ENCODE measurements at regions not wholly inside any gene's neighbourhood (a gene's known extent, or its start where the extent isn't known, plus 50 kb on each side); places are given as distances from the start of the nearest gene placed in this dataset.

DNA sequence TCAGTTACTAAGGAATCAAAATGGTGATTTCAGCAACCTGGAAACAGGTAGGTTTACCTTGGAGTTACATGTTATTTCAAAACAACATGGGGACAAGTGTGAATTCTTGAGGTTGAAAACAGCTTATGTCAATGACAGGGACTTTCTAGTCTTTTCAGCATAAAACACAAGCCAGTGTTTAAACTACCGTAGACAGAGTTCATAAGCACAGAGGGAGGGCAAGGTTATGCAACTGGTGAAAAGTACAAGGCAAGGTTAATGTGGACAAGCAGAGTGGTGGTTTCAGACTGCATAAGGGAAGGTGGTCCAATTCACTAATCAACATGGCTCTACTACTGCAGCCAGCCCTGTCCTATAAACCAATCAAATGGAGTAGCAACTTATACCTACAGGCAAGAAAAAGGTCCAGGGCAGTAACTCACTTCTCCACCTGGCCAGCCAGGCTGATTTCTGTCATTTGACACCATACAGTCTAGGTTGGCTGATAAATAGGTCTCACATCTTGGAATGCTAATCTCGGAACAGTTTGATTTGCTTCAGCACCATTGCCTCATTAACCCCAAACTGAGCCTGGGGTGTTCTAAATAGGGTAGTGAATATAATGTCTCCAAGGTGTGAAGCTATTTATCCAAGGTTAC is 250.3 kb upstream of the PROX1 start:
- TF ChIP-seq, protein P1, sequence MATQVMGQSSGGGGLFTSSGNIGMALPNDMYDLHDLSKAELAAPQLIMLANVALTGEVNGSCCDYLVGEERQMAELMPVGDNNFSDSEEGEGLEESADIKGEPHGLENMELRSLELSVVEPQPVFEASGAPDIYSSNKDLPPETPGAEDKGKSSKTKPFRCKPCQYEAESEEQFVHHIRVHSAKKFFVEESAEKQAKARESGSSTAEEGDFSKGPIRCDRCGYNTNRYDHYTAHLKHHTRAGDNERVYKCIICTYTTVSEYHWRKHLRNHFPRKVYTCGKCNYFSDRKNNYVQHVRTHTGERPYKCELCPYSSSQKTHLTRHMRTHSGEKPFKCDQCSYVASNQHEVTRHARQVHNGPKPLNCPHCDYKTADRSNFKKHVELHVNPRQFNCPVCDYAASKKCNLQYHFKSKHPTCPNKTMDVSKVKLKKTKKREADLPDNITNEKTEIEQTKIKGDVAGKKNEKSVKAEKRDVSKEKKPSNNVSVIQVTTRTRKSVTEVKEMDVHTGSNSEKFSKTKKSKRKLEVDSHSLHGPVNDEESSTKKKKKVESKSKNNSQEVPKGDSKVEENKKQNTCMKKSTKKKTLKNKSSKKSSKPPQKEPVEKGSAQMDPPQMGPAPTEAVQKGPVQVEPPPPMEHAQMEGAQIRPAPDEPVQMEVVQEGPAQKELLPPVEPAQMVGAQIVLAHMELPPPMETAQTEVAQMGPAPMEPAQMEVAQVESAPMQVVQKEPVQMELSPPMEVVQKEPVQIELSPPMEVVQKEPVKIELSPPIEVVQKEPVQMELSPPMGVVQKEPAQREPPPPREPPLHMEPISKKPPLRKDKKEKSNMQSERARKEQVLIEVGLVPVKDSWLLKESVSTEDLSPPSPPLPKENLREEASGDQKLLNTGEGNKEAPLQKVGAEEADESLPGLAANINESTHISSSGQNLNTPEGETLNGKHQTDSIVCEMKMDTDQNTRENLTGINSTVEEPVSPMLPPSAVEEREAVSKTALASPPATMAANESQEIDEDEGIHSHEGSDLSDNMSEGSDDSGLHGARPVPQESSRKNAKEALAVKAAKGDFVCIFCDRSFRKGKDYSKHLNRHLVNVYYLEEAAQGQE (IDR thresholded peaks at IDR 0.05; ENCODE audit: low read depth): no peak
- TF ChIP-seq TCF12 (IDR thresholded peaks at IDR 0.05; ENCODE audit: low read depth) (no peak), RAD21 (IDR thresholded peaks at IDR 0.05; ENCODE audit: low read depth) (no peak), NFIC (IDR thresholded peaks at IDR 0.05) (no peak), CREB1 (IDR thresholded peaks at IDR 0.05; ENCODE audit: low read depth) (no peak), TAF1 (IDR thresholded peaks at IDR 0.05; ENCODE audit: low read depth) (no peak), ZBTB7A (IDR thresholded peaks at IDR 0.05; ENCODE audit: low read depth) (no peak), YY1 (IDR thresholded peaks at IDR 0.05; ENCODE audit: low read depth) (no peak), FOXM1 (IDR thresholded peaks at IDR 0.05; ENCODE audit: borderline replicate concordance, low read depth) (no peak), EP300 (IDR thresholded peaks at IDR 0.05; ENCODE audit: borderline replicate concordance) (no peak), EGR1 (IDR thresholded peaks at IDR 0.05) (no peak), CEBPB (IDR thresholded peaks at IDR 0.05) (no peak), TEAD4 (IDR thresholded peaks at IDR 0.05) (no peak)
- TF ChIP-seq, protein P2, sequence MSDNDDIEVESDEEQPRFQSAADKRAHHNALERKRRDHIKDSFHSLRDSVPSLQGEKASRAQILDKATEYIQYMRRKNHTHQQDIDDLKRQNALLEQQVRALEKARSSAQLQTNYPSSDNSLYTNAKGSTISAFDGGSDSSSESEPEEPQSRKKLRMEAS (IDR thresholded peaks at IDR 0.05): no peak
- TF ChIP-seq, protein P3, sequence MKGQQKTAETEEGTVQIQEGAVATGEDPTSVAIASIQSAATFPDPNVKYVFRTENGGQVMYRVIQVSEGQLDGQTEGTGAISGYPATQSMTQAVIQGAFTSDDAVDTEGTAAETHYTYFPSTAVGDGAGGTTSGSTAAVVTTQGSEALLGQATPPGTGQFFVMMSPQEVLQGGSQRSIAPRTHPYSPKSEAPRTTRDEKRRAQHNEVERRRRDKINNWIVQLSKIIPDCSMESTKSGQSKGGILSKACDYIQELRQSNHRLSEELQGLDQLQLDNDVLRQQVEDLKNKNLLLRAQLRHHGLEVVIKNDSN (IDR thresholded peaks at IDR 0.05): no peak

DNA sequence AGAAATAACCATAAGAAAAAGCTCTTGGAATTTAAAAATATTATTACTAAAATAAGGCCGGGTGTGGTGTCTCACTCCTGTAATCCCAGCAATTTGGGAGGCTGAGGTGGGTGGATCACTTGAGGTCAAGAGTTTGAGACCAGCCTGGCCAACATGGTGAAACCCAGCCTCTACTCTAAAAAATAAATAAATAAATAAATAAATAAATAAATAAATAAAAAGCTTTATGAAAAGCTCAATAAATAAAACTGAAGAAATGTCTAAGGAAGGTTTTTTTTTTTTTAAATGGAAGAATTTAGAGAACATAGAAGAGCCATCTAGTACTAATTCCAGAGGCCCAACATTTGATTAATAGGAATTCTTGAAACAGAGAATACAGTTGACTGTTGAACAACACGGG is 249.1 kb upstream of the PROX1 start:
- TF ChIP-seq TAF1 (IDR thresholded peaks at IDR 0.05; ENCODE audit: low read depth) (no peak), TCF12 (IDR thresholded peaks at IDR 0.05; ENCODE audit: low read depth) (no peak), YY1 (IDR thresholded peaks at IDR 0.05; ENCODE audit: low read depth) (no peak)
- TF ChIP-seq, protein P1 (IDR thresholded peaks at IDR 0.05; ENCODE audit: low read depth): no peak

DNA sequence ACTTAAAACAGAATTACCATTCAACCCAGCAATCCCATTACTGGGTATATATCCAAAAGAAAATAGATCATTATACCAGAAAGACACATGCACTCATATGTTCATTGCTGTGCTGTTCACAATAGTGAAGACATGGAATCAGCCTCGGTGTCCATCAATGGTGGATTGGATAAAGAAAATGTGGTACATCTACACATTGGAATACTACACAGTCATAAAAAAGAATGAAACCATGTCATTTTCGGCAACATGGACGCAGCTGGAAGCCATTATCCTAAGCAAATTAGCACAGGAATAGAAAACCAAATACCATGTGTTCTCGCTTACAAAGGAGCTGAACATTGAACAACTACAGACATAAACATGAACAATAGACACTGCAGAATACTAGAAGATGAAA is 244.8 kb upstream of the PROX1 start:
- TF ChIP-seq CEBPB (IDR thresholded peaks at IDR 0.05) (no peak), CREB1 (IDR thresholded peaks at IDR 0.05; ENCODE audit: low read depth) (no peak), FOXM1 (IDR thresholded peaks at IDR 0.05; ENCODE audit: borderline replicate concordance, low read depth) (no peak), NFIC (IDR thresholded peaks at IDR 0.05) (no peak), ZBTB7A (IDR thresholded peaks at IDR 0.05; ENCODE audit: low read depth) (no peak), YY1 (IDR thresholded peaks at IDR 0.05; ENCODE audit: low read depth) (no peak), TCF12 (IDR thresholded peaks at IDR 0.05; ENCODE audit: low read depth) (no peak), EP300 (IDR thresholded peaks at IDR 0.05; ENCODE audit: borderline replicate concordance) (no peak), TAF1 (IDR thresholded peaks at IDR 0.05; ENCODE audit: low read depth) (no peak), EGR1 (IDR thresholded peaks at IDR 0.05) (no peak), RAD21 (IDR thresholded peaks at IDR 0.05; ENCODE audit: low read depth) (no peak)
- TF ChIP-seq, protein P2 (IDR thresholded peaks at IDR 0.05): no peak
- TF ChIP-seq, protein P3 (IDR thresholded peaks at IDR 0.05): no peak
- TF ChIP-seq, protein P1 (IDR thresholded peaks at IDR 0.05; ENCODE audit: low read depth): no peak

DNA sequence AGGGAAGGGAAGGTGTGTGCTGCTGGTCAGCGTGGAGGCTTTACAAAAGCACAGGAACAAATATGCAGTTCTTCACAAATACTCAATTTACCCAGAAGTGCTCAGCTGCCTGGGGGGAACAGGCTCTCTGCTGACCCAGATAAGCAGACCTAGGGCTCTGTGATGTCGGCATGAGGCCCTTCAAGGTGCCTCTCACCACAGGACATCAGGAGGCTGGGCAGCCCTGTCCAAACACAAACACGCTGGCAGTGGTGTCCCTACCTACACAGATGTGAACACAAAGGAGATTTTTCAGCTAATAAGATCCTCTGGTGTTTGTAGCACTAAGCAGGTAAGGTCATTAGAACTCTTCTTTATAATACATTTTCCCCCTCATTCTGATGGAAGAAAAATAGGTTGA is 243.0 kb upstream of the PROX1 start:
- TF ChIP-seq FOXM1 (IDR thresholded peaks at IDR 0.05; ENCODE audit: borderline replicate concordance, low read depth) (no peak), YY1 (IDR thresholded peaks at IDR 0.05; ENCODE audit: low read depth) (no peak), NFIC (IDR thresholded peaks at IDR 0.05) (no peak), TCF12 (IDR thresholded peaks at IDR 0.05; ENCODE audit: low read depth) (no peak), ZBTB7A (IDR thresholded peaks at IDR 0.05; ENCODE audit: low read depth) (no peak), EP300 (IDR thresholded peaks at IDR 0.05; ENCODE audit: borderline replicate concordance) (no peak), CEBPB (IDR thresholded peaks at IDR 0.05) (no peak), CREB1 (IDR thresholded peaks at IDR 0.05; ENCODE audit: low read depth) (no peak), TAF1 (IDR thresholded peaks at IDR 0.05; ENCODE audit: low read depth) (no peak)
- TF ChIP-seq, protein P1 (IDR thresholded peaks at IDR 0.05; ENCODE audit: low read depth): no peak
- TF ChIP-seq, protein P2 (IDR thresholded peaks at IDR 0.05): no peak
- TF ChIP-seq, protein P3 (IDR thresholded peaks at IDR 0.05): no peak

Data from Ishikawa (cell line).